HEK293T (cell line): ENCODE measurements at regions not wholly inside any gene's neighbourhood (a gene's known extent, or its start where the extent isn't known, plus 50 kb on each side); places are given as distances from the start of the nearest gene placed in this dataset.
A peak's percentile ranks its signal among the peaks of the same experiment; 100 is the strongest.

Experiments used
- CTCF ChIA-PET: fragments of 350-600 bp; formaldehyde crosslinking; extraction: SDS; loops from one replicate; lab custom pipeline; 2021; ENCODE audit warnings: antibody characterized with exemption, inconsistent platforms; lab: Yijun Ruan, JAX
- POLR2A ChIA-PET: fragments of 350-600 bp; formaldehyde crosslinking; extraction: SDS; loops from one replicate; lab custom pipeline; 2020; ENCODE audit warnings: antibody characterized with exemption, inconsistent platforms; lab: Yijun Ruan, JAX
- DNase-seq: peaks from one replicate; pipeline ENCODE4 v3.0.0; 2012; ENCODE audit warnings: mixed read lengths; ENCODE audit errors: extremely low spot score
- ARNT ChIP-seq: fragments of 450-650 bp; IDR thresholded peaks from 2 replicates; pipeline ENCODE4 v1.6.1; 2017; ENCODE audit warnings: mild to moderate bottlenecking
- BHLHE40 ChIP-seq: fragments of 450-650 bp; IDR thresholded peaks from 2 replicates; pipeline ENCODE4 v1.6.1; 2016; ENCODE audit warnings: mild to moderate bottlenecking, moderate library complexity, borderline replicate concordance
- CTBP1 ChIP-seq: fragments of 450-650 bp; IDR thresholded peaks from 2 replicates; pipeline ENCODE4 v1.6.1; 2016; ENCODE audit warnings: borderline replicate concordance
- ELF4 ChIP-seq: fragments of 450-650 bp; IDR thresholded peaks from 2 replicates; pipeline ENCODE4 v1.6.1; 2017; ENCODE audit warnings: antibody characterized with exemption
- FOXA1 ChIP-seq: fragments of 450-650 bp; IDR thresholded peaks from 2 replicates; pipeline ENCODE4 v1.6.1; 2016; ENCODE audit warnings: mild to moderate bottlenecking
- FOXK2 ChIP-seq: fragments of 450-650 bp; IDR thresholded peaks from 2 replicates; pipeline ENCODE4 v1.6.1; 2016; ENCODE audit warnings: mild to moderate bottlenecking
- FOXM1 ChIP-seq: fragments of 450-650 bp; IDR thresholded peaks from 2 replicates; pipeline ENCODE4 v1.6.1; 2017; ENCODE audit warnings: mild to moderate bottlenecking, borderline replicate concordance
- HDGF ChIP-seq: fragments of 450-650 bp; IDR thresholded peaks from 2 replicates; pipeline ENCODE4 v1.6.1; 2017; ENCODE audit warnings: antibody characterized with exemption, borderline replicate concordance
- L3MBTL2 ChIP-seq: fragments of 450-650 bp; conservative IDR thresholded peaks from 2 replicates; pipeline ENCODE4 v1.6.1; 2016; ENCODE audit warnings: mild to moderate bottlenecking
- LEF1 ChIP-seq: fragments of 450-650 bp; IDR thresholded peaks from 2 replicates; pipeline ENCODE4 v1.6.1; 2017; ENCODE audit warnings: mild to moderate bottlenecking, borderline replicate concordance
- NFRKB ChIP-seq: fragments of 450-650 bp; IDR thresholded peaks from 2 replicates; pipeline ENCODE4 v1.6.1; 2016; ENCODE audit warnings: mild to moderate bottlenecking, moderate library complexity
- SP1 ChIP-seq: fragments of 450-650 bp; IDR thresholded peaks from 2 replicates; pipeline ENCODE4 v1.6.1; 2017
- SUZ12 ChIP-seq: fragments of 450-650 bp; IDR thresholded peaks from 2 replicates; pipeline ENCODE4 v1.6.1; 2016; ENCODE audit warnings: mild to moderate bottlenecking
- TARDBP ChIP-seq: fragments of 450-650 bp; IDR thresholded peaks from 2 replicates; pipeline ENCODE4 v1.6.1; 2016
- ZNF384 ChIP-seq: fragments of 450-650 bp; IDR thresholded peaks from 2 replicates; pipeline ENCODE4 v1.6.1; 2016
- TF ChIP-seq, protein P1 (sequence below): fragments of 450-650 bp; IDR thresholded peaks from 2 replicates; pipeline ENCODE4 v1.6.1; 2016

DNA sequence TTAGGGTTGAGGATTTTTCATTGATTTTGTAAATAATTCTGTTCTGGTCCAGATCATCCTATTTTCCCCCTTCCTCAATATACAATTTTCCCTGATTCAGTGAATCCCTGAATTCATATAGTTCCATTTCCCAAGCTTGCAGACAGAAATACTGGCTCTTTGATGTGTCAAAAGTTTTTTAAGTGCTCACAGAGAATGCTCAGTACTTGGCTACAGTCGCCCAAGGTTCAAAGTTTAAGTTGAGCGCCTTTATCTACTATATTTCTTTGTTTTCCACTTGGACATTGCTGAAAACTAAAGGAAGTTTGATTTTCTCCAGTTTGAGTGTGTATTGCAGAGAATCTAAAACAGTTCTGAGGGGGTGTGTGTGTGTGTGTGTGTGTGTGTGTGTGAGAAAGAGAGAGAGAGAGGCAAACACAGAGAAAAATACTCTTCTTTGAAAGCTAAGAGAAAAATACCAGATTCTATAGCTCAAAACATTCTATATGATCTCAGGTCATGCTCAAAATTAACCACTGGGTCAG, 136.2 kb upstream of the ACO1 start:
- no peak for DNase-seq
- CTCF ChIA-PET, result no interaction called here
- POLR2A ChIA-PET, result no interaction called here
- no peak for TF ChIP-seq FOXA1

DNA sequence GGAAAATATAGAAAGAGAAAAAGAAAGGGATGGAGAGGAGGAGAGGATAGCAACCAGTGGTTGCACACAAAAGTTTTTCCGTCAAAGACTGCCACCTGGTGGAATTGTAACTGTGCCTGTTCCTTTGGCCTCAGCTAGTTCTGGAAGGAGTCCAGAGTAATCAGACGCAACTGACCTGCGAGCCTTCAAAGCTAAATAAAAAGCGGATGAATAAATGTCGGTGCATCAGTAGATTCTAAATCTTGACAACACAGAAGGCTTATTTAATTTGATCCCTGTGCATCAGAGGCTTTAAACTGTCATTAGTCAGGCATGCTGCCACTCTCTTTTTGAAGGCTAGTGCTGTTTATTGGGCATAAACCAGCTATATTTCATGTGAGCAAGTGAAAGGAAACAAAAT, 132.9 kb upstream of the ACO1 start:
- ChIA-PET POLR2A (no interaction called here), CTCF (interaction anchor here (0.6 to 0.7 kb wide), 2 partner anchors 103 to 416 kb away, joined by 3 read pairs; no protein-coding TSS in a partner anchor)
- DNase-seq, result peak; percentile 39
- TF ChIP-seq BHLHE40 (no peak), FOXK2 (no peak), FOXM1 (no peak), HDGF (no peak), TARDBP (no peak), L3MBTL2 (no peak), ELF4 (no peak), ARNT (no peak), ZNF384 (no peak), CTBP1 (no peak), NFRKB (no peak), FOXA1 (no peak), SP1 (no peak), SUZ12 (no peak), LEF1 (no peak)
- TF ChIP-seq, protein P1, sequence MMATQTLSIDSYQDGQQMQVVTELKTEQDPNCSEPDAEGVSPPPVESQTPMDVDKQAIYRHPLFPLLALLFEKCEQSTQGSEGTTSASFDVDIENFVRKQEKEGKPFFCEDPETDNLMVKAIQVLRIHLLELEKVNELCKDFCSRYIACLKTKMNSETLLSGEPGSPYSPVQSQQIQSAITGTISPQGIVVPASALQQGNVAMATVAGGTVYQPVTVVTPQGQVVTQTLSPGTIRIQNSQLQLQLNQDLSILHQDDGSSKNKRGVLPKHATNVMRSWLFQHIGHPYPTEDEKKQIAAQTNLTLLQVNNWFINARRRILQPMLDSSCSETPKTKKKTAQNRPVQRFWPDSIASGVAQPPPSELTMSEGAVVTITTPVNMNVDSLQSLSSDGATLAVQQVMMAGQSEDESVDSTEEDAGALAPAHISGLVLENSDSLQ, result no peak

DNA sequence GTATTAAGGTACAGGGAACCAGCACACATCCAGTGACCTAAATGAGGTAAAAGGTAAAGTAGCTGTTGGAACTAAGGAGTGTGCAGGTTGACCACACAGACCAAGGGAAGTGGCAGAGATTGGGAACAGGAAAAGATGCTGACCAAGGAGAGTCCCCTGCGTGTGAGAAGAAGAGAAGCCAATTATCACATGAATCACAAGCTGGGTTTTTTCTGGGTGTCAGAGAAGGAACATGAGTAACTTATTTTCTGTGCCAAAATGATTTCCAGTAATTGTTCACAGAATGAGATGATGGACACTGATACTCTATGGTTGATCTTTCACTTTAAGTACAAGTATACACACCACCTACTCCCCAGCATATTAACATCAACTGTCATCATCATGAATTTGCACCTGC, 130.7 kb upstream of the ACO1 start:
- no peak for DNase-seq
- TF ChIP-seq ZNF384, result no peak
- TF ChIP-seq HDGF, result no peak
- TF ChIP-seq TARDBP, result no peak
- no peak for TF ChIP-seq SP1
- no peak for TF ChIP-seq NFRKB
- TF ChIP-seq SUZ12, result no peak
- no peak for TF ChIP-seq FOXM1
- no peak for TF ChIP-seq BHLHE40
- TF ChIP-seq ELF4, result no peak
- TF ChIP-seq, protein P1, result no peak
- TF ChIP-seq ARNT, result no peak
- TF ChIP-seq CTBP1, result no peak
- ChIA-PET CTCF (no interaction called here), POLR2A (no interaction called here)

DNA sequence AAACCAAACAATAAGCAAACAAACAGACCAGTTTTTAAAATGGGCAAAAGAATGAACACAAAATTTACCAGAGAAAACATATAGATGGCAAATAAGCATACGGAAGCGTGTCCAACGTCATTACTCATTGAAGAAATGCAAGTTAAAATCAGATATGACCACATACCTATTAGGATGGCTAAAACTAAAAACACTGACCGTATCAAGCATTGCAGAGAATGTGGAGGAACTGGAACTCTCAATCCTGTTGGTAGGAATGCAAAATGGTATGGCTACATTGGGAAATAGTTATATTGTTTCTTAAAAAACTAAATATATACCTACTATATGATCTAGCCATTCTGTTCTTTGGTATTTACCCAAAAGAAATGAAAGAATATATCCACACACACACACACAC, 129.4 kb upstream of the ACO1 start:
- ChIA-PET CTCF (no interaction called here), POLR2A (no interaction called here)
- DNase-seq, result no peak
- TF ChIP-seq NFRKB (no peak), FOXA1 (no peak), FOXM1 (no peak), HDGF (no peak), LEF1 (no peak), SP1 (no peak), BHLHE40 (no peak), SUZ12 (no peak), CTBP1 (no peak), TARDBP (no peak), ARNT (no peak), L3MBTL2 (no peak), FOXK2 (no peak), ZNF384 (no peak), ELF4 (no peak)
- TF ChIP-seq, protein P1, result no peak

DNA sequence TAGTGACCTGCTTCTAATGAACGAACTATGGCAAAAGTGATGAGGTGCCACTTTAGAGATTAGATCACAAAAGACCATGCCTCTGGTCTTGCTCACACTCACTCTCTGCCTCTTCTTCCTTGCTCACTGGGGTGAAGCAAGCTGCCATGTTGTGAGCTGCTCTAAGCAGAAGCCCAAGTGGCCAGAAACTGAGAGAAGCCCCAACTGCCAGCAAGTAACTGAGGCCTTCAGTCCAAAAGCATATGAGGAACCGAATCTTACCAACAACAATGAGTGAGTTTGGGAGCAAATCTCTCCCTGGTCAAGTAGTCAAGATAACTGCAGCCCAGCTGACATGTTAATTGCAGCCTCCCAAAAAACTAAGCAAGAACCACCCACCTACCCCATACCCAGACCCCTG, 126.0 kb upstream of the ACO1 start:
- POLR2A ChIA-PET, result no interaction called here
- CTCF ChIA-PET, result no interaction called here
- TF ChIP-seq BHLHE40, result no peak
- TF ChIP-seq ELF4, result no peak
- TF ChIP-seq, protein P1, result no peak
- no peak for TF ChIP-seq ARNT
- TF ChIP-seq CTBP1, result no peak
- TF ChIP-seq SP1, result no peak
- no peak for TF ChIP-seq ZNF384
- no peak for TF ChIP-seq FOXM1
- TF ChIP-seq L3MBTL2, result no peak
- TF ChIP-seq FOXA1, result no peak
- no peak for TF ChIP-seq SUZ12
- TF ChIP-seq LEF1, result no peak
- TF ChIP-seq FOXK2, result no peak
- no peak for DNase-seq
